ENCODE measurements at regions not wholly inside any gene's neighbourhood (a gene's known extent, or its start where the extent isn't known, plus 50 kb on each side); places are given as distances from the start of the nearest gene placed in this dataset.
"Not testable (repeated sequence)": the region's sequence is repeated elsewhere in the genome, so short reads cannot be mapped to it uniquely, and the experiment has no call there.

DNA sequence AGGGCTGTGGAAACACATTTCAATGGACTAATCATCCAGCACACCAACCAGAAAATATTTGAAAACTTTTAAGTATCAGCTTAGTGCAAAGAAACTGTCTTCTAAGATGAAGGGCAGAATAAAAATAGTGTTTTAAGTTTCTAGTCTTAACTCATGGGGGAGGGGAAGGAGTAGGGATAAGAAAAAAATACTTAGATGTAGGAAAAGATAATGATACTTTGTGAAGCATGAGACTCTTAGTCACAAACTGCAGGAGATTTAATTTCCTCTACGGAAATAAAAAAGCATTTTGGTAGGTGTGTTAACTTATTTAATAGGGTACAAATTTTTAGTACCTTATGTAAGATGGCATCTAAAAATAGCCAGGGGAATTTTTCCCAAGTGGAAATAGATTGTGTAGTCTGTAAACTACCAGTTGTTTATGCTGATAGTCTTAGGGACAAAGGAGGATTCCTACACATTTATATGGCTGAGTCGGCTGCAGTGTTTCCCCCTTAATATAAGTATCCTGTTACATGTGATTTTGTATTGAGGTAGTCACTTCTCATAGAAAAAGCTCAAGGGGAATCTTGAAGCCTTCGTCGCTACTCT lies 78.2 kb upstream of the GBE1 start:
- no peak for TF ChIP-seq ZFX (IDR thresholded peaks at IDR 0.05)
- TF ChIP-seq, protein P1, sequence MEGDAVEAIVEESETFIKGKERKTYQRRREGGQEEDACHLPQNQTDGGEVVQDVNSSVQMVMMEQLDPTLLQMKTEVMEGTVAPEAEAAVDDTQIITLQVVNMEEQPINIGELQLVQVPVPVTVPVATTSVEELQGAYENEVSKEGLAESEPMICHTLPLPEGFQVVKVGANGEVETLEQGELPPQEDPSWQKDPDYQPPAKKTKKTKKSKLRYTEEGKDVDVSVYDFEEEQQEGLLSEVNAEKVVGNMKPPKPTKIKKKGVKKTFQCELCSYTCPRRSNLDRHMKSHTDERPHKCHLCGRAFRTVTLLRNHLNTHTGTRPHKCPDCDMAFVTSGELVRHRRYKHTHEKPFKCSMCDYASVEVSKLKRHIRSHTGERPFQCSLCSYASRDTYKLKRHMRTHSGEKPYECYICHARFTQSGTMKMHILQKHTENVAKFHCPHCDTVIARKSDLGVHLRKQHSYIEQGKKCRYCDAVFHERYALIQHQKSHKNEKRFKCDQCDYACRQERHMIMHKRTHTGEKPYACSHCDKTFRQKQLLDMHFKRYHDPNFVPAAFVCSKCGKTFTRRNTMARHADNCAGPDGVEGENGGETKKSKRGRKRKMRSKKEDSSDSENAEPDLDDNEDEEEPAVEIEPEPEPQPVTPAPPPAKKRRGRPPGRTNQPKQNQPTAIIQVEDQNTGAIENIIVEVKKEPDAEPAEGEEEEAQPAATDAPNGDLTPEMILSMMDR (conservative IDR thresholded peaks at IDR 0.05), result no peak
- H3K27ac ChIP-seq, result no peak overlapping the region

DNA sequence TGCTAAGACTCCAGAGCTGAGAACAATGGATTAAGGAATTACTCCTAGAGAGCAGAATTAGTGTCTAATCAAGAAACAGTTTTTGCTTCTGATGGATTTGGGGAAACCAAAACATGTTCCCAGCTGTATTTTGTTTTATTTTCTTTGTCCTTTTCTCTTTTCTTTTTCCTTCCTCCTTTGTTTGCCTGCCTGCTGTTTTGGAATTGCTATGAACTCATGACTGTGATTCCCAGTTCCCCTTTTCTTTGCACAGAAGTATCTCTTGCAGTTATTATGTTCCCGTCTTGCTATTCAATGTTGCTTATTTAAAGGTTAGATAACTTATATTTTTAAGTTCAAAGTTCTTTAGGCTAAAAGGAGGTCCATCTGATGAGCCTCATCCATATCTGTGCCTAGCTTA lies 77.0 kb upstream of the GBE1 start:
- TF ChIP-seq, protein P1 (conservative IDR thresholded peaks at IDR 0.05), result no peak
- no peak for TF ChIP-seq ZFX (IDR thresholded peaks at IDR 0.05)
- no peak overlapping the region for H3K27ac ChIP-seq

DNA sequence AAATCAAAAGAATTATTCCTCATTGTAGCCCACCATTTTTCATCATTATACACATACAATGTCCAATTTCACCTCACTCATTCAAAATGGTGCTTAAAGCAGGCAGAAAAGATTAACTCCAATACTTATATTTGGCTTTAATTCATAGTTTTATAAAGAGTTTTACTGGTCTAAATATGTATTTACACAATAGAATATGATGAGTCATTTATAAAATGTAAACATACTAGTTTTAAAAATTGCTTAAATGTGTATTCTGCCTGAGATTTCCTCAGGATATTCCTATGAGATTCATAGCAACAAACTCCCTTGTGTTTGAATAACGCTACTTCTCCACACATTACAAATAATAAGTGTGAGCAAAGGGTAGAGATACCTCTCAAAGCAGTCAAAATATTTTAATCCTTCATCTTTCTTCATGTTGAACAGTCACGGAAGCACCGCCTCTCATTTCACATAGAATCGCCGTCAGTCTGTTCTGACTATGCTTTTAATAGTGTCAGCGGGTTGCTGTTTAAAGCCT lies 75.7 kb upstream of the GBE1 start:
- H3K27ac ChIP-seq, result no peak overlapping the region
- TF ChIP-seq, protein P1 (conservative IDR thresholded peaks at IDR 0.05), result no peak
- TF ChIP-seq ZFX (IDR thresholded peaks at IDR 0.05), result no peak

DNA sequence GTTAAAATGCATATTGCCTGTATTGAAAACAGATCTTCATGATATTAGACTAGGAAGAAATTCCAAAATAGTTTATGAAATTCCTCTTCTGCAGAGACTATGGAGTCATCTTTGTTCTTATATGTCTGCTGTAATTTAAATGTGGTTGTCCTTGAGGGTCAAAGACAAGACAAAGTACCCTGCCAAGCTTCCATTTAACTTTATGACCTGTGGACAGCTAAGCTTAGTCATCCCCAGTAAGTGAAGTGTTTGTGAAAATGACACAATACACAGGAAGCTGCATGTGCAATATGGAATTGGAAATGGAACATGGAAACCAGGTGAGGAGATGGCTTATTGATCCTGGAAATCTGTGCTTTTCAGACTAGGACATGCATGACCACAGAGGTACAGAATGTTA lies 68.5 kb upstream of the GBE1 start:
- no peak overlapping the region for H3K27ac ChIP-seq
- TF ChIP-seq ZFX (IDR thresholded peaks at IDR 0.05), result no peak
- TF ChIP-seq, protein P1 (conservative IDR thresholded peaks at IDR 0.05), result no peak

DNA sequence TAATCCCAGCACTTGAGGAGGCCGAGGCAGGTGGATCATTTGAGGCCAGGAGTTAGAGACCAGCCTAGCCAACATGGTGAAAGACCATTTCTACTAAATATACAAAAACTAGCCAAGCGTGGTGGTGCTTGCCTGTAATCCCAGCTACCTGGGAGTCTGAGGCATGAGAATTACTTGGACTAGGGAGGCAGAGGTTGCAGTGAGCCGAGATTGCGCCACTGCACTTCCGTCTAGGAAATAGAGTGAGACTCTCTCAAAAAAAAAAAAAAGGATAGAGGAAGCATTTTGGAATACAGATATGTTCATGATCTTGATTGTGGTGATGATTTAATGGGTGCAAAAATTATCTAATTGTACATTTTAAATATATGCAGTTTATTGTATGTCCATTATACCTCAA lies 67.8 kb upstream of the GBE1 start:
- H3K27ac ChIP-seq, result not testable (repeated sequence)

DNA sequence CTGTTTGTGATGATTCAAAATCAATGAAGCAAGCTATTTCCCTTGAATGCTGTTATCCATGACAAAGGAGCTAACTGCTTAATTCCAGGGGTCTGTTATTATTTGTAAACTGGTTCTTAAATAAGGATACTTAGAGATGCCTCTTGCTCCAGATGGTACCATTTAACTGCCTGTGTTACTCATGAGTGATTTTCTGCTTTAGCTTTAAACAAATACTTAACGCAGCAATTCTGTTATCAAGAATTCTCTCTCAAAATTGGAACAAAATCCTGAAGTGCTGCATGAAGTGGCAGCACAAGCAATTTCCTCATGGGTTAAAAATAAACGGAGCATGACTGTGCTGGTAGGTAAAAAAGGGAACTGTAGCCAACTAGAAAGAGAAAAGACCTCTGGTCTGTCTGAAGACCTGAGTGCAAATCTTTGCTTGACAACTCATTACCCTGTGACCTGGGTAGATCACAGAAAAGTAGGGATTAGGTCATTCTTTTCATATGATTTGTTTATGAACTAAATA lies 62.5 kb upstream of the GBE1 start:
- no peak overlapping the region for H3K27ac ChIP-seq
- TF ChIP-seq, protein P1 (conservative IDR thresholded peaks at IDR 0.05), result no peak
- TF ChIP-seq ZFX (IDR thresholded peaks at IDR 0.05), result no peak

DNA sequence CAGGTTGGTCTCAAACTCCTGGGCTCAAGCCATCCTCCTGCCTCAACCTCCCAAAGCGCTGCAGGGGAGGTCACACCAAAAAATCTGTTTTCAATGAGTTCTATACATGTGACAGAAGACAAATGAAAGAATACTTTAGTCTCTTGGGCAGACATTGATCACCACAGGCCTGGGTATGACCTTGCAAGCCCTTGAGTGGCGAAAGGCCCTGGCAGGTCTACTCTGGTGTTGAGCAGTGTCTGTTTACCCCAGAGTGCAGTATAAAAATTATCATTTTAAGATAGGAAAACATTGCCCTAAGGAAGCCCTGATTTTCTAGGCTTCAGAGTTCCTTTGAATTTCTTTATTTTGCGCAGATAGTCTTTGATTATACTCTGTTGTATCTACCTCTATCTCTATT lies 61.6 kb upstream of the GBE1 start:
- TF ChIP-seq, protein P1 (conservative IDR thresholded peaks at IDR 0.05), result no peak
- TF ChIP-seq ZFX (IDR thresholded peaks at IDR 0.05), result no peak
- no peak overlapping the region for H3K27ac ChIP-seq
